ENCODE measurements at regions not wholly inside any gene's neighbourhood (a gene's known extent, or its start where the extent isn't known, plus 50 kb on each side); places are given as distances from the start of the nearest gene placed in this dataset.

GRCh38 chr11:91124363-91124762, 901.5 kb upstream of the CHORDC1 start:
- Mint-ChIP-seq H3K36me3 (ENCODE audit: low read depth, unreplicated experiment) (no peaks in the 10 kb centered on the region), H3K9me3 (ENCODE audit: unreplicated experiment) (no peaks in the 10 kb centered on the region), H3K4me1 (ENCODE audit: unreplicated experiment) (peaks cover 9% of the 10 kb centered on the region), H3K4me3 (ENCODE audit: unreplicated experiment) (no peak overlapping the region), H3K27ac (ENCODE audit: unreplicated experiment) (no peak overlapping the region), H3K27me3 (ENCODE audit: unreplicated experiment) (peaks cover 2% of the 10 kb centered on the region)
- no peak for TF ChIP-seq CTCF (IDR thresholded peaks at IDR 0.05; ENCODE audit: unreplicated experiment)
- DNase-seq (ENCODE audit: low spot score) = no peak

GRCh38 chr11:91115116-91115515, 892.3 kb upstream of the CHORDC1 start:
- H3K27me3 Mint-ChIP-seq (ENCODE audit: unreplicated experiment) = no peaks in the 10 kb centered on the region

GRCh38 chr11:91104237-91104636, 881.4 kb upstream of the CHORDC1 start:
- H3K36me3 Mint-ChIP-seq (ENCODE audit: low read depth, unreplicated experiment) = no peaks in the 10 kb centered on the region
- no peak overlapping the region for H3K4me3 Mint-ChIP-seq (ENCODE audit: unreplicated experiment)
- no peak for TF ChIP-seq CTCF (IDR thresholded peaks at IDR 0.05; ENCODE audit: unreplicated experiment)
- H3K9me3 Mint-ChIP-seq (ENCODE audit: unreplicated experiment) = no peaks in the 10 kb centered on the region
- H3K4me1 Mint-ChIP-seq (ENCODE audit: unreplicated experiment) = no peaks in the 10 kb centered on the region
- no peak overlapping the region for H3K27ac Mint-ChIP-seq (ENCODE audit: unreplicated experiment)
- DNase-seq (ENCODE audit: low spot score) = no peak
- no peaks in the 10 kb centered on the region for H3K27me3 Mint-ChIP-seq (ENCODE audit: unreplicated experiment)

More at GRCh38 chr11:91115116-91115515, 892.3 kb upstream of the CHORDC1 start:
- Mint-ChIP-seq H3K36me3 (ENCODE audit: low read depth, unreplicated experiment) (no peaks in the 10 kb centered on the region), H3K4me3 (ENCODE audit: unreplicated experiment) (no peak overlapping the region), H3K27ac (ENCODE audit: unreplicated experiment) (no peak overlapping the region), H3K9me3 (ENCODE audit: unreplicated experiment) (no peaks in the 10 kb centered on the region), H3K4me1 (ENCODE audit: unreplicated experiment) (no peaks in the 10 kb centered on the region)
- DNase-seq (ENCODE audit: low spot score) = no peak
- no peak for TF ChIP-seq CTCF (IDR thresholded peaks at IDR 0.05; ENCODE audit: unreplicated experiment)

GRCh38 chr11:91100427-91100826, 877.6 kb upstream of the CHORDC1 start:
- DNase-seq (ENCODE audit: low spot score) = no peak
- Mint-ChIP-seq H3K27ac (ENCODE audit: unreplicated experiment) (no peak overlapping the region), H3K4me3 (ENCODE audit: unreplicated experiment) (no peak overlapping the region), H3K36me3 (ENCODE audit: low read depth, unreplicated experiment) (no peaks in the 10 kb centered on the region), H3K4me1 (ENCODE audit: unreplicated experiment) (no peaks in the 10 kb centered on the region), H3K27me3 (ENCODE audit: unreplicated experiment) (no peaks in the 10 kb centered on the region), H3K9me3 (ENCODE audit: unreplicated experiment) (no peaks in the 10 kb centered on the region)
- no peak for TF ChIP-seq CTCF (IDR thresholded peaks at IDR 0.05; ENCODE audit: unreplicated experiment)

GRCh38 chr11:91097083-91097482, 874.2 kb upstream of the CHORDC1 start:
- Mint-ChIP-seq H3K36me3 (ENCODE audit: low read depth, unreplicated experiment) (no peaks in the 10 kb centered on the region), H3K27ac (ENCODE audit: unreplicated experiment) (no peak overlapping the region), H3K9me3 (ENCODE audit: unreplicated experiment) (no peaks in the 10 kb centered on the region), H3K4me3 (ENCODE audit: unreplicated experiment) (no peak overlapping the region), H3K4me1 (ENCODE audit: unreplicated experiment) (no peaks in the 10 kb centered on the region), H3K27me3 (ENCODE audit: unreplicated experiment) (no peaks in the 10 kb centered on the region)
- TF ChIP-seq CTCF (IDR thresholded peaks at IDR 0.05; ENCODE audit: unreplicated experiment) = no peak
- DNase-seq (ENCODE audit: low spot score) = no peak
